Cerebellar cortex (tissue), 1 donor: ENCODE measurements at regions not wholly inside any gene's neighbourhood (a gene's known extent, or its start where the extent isn't known, plus 50 kb on each side); places are given as distances from the start of the nearest gene placed in this dataset.
A peak's percentile ranks its signal among the peaks of the same experiment; 100 is the strongest.

Experiments
- DNase-seq: peaks from one replicate; pipeline ENCODE4 v3.0.0-alpha.2; 2015; ENCODE audit warnings: low spot score

- DNase-seq, result no peak
Measured at GRCh38 chr12:79534029-79534867, 156.5 kb downstream of the PAWR start.

DNA sequence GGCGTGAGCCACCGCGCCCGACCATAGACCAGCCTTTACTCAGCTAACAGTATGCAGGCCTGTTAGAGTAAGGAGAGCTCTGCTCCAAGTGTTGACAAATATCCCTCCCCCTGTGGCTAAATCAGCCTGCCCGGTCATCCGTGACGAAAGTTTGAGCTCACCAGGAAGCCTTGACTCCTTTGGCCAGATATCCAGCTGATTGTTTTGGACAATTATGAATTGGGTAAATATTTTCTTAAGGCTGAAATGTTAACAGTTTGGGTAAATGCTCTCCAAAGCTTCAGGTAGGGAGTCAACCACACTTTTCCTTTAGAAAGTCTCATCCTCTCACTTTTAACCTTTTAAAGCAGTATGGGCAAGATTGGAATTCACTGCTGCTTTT is 157.9 kb downstream of the PAWR start:
- no peak for DNase-seq

- DNase-seq, result no peak
Measured at GRCh38 chr12:79531518-79531917, 159.2 kb downstream of the PAWR start.

- no peak for DNase-seq
Measured at GRCh38 chr12:79527473-79527872, 163.3 kb downstream of the PAWR start.

GRCh38 chr12:79525357-79525756 is 165.4 kb downstream of the PAWR start:
- no peak for DNase-seq

GRCh38 chr12:79524507-79525148 is 166.1 kb downstream of the PAWR start:
- DNase-seq, result no peak

DNA sequence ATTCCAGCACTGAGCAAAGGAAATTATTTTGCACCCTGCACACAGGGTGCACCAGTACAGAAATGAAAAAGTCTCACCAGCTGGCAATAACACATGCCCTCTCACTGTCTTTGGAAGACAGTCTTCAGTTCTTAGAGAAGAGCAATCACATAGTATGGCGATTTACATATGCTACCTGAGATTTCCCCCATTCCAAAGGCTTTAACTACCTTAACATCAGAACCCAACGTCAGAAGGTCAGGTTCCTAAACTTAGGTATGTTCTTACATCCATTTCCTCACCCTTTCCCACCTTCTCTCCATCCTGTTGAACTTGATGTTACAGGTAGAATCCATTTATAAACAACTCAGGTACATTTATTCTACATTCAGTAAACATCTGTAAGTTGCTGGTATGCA is 167.8 kb downstream of the PAWR start:
- DNase-seq, result no peak

DNA sequence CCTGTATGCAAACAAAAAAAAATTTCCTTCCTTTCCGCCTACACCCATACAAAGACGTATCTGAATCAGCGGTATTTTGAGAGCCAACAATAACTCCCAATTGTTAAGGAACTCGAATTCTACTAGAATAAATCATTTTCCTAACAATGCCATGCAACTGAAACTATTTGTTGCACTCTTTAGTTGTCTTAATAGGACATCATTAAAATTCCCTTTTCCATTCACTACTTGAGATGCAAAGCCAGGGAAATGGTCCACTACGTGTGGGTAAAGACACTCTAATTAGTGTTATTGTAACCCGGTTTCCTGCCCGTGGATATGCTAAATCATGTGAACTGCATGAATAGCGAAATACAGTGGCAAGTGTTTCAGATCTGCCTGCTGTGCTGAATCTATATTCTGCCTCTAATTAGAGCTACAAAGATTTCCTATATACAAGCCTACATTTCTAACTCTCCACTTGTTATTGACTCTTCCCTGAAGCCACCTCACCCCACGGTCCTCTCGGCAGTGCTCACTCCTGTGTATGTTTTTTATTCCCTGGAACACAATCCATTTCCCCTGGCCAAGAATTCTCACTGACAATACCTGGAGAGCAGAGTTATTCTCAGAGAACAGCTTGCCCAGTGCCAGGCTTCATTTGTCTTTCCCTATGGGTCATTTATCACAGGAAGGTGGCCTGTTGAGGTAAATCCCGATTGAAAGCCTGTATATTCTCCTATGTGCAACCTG is 168.3 kb downstream of the PAWR start:
- DNase-seq, result peak; percentile 93

- no peak for DNase-seq
Measured at GRCh38 chr12:79521576-79521975, 169.2 kb downstream of the PAWR start.

DNA sequence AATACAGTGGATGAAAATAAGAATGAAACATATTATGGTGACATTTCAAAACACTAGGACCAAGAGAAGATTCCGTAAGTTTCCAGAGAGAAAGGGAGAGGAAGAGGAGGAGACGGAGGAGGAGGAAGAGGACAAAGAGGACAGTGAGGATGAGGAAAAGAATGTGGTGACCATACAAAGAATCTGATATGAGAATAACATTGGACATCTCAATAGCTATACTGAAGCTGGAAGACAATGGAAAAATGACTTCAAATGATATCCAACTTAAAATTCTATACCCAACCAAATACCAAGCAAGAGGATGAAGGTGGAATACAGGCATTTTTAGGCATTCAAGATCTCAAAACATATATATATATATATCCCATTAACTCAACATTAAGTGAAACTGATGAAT is 173.4 kb downstream of the PAWR start:
- DNase-seq, result no peak

GRCh38 chr12:79515530-79515935 is 175.2 kb downstream of the PAWR start:
- DNase-seq, result no peak

DNA sequence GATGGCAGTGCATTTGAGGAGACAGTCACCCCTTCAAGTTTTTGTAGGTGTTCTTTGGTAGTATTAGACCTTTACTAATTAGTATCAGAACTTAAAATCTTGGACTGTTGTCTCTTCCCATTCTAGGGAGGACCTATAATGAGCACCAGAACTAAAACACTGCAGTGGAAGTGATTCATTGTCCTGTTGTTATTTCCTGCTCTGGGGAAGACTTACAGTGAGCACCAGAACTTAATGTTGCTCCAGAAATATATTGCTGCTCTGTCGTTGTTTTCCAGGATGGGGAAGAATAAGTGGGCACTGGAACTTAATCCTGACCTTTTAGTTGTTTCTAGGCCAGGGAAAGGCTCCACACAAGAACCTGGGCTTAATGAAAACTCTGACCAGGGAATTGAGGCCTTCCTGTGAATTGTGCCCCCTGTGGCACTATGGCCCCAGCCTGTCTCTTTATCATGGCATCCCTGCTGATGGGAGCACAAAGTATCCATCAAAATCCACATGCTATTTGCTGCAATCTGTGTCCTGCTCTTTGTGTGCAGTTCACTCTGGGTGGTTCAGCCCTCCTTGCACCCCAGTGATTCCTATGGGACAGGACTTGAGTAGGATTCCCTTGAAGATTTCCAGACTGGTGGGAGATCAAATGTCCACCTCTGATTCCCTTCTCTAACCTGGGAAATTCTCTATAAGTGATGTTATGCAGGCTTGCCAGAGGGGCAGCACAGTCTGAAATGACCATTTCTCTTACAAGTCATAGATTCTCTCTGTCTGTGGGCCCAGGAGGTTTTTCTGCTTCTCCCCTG is 175.8 kb downstream of the PAWR start:
- DNase-seq, result peak; percentile 12

DNA sequence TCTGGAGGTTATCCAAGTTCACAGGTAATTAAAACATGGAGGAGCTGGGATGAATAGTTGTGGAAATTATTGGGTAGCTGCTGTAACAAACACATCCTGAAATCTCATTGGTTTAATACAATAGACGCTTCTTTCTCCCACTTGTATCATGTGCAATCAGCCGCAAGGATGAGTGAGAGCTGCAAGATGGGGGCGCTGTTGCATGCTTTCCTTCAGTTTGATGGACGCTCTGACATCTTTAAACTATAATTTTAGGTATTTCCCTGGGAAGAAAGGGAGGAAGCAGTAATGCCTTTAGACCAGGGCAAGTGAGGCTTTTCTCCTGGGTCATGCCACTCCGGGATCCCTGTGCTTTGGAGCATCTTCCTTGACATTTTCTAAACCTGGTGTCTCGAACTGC is 178.7 kb downstream of the PAWR start:
- DNase-seq, result peak; percentile 22

- peak; percentile 16 for DNase-seq
Measured at GRCh38 chr12:79508622-79509021, 182.1 kb downstream of the PAWR start.
